GM23338 (cell line): ENCODE measurements at regions not wholly inside any gene's neighbourhood (a gene's known extent, or its start where the extent isn't known, plus 50 kb on each side); places are given as distances from the start of the nearest gene placed in this dataset.

Experiments
- CREB1 ChIP-seq: fragments of 250-450 bp; sonication (Bioruptor Pico); IDR thresholded peaks from 2 replicates; pipeline ENCODE4 v1.5.0; 2020; ENCODE audit warnings: low read depth, mild to moderate bottlenecking, moderate library complexity
- EZH2 ChIP-seq: fragments of 200-600 bp; sonication (generic); IDR thresholded peaks from one replicate; pipeline ENCODE4 v1.8.0; 2017; ENCODE audit warnings: antibody characterized with exemption, mild to moderate bottlenecking, low read depth; ENCODE audit not compliant: unreplicated experiment
- EZH2phosphoT487 ChIP-seq: fragments of 200-600 bp; sonication (generic); IDR thresholded peaks from one replicate; pipeline ENCODE4 v1.8.1; 2018; ENCODE audit warnings: antibody characterized with exemption; ENCODE audit not compliant: unreplicated experiment
- JUNB ChIP-seq: IDR thresholded peaks from one replicate; pipeline ENCODE4 v1.6.1; 2016; ENCODE audit warnings: antibody characterized with exemption; ENCODE audit not compliant: unreplicated experiment
- NANOG ChIP-seq: IDR thresholded peaks from 2 replicates; pipeline ENCODE4 v1.6.1; 2016; ENCODE audit warnings: antibody characterized with exemption, borderline replicate concordance
- POLR2AphosphoS5 ChIP-seq: IDR thresholded peaks from 2 replicates; pipeline ENCODE4 v1.6.1; 2016; ENCODE audit warnings: antibody characterized with exemption, low read depth
- STAT1 ChIP-seq: IDR thresholded peaks from one replicate; pipeline ENCODE4 v1.6.1; 2016; ENCODE audit warnings: antibody characterized with exemption; ENCODE audit not compliant: unreplicated experiment
- ZNF114 ChIP-seq: fragments of 250-450 bp; sonication (Bioruptor Pico); IDR thresholded peaks from 2 replicates; pipeline ENCODE4 v1.5.0; 2020; ENCODE audit warnings: mild to moderate bottlenecking, moderate library complexity
- ZNF331 ChIP-seq: fragments of 250-450 bp; sonication (Bioruptor Pico); IDR thresholded peaks from 2 replicates; pipeline ENCODE4 v1.5.0; 2020; ENCODE audit warnings: low read depth, mild to moderate bottlenecking, moderate library complexity
- TF ChIP-seq, protein P1 (sequence below), 2 experiments: fragments of 200-600 bp in 1 of 2; sonication (generic) in 1 of 2; conservative IDR thresholded peaks; 2 replicates each; pipeline versions ENCODE4 v1.5.1 to v1.6.1; 2016 to 2017; ENCODE audit warnings: antibody characterized with exemption in 2 of 2, low read depth in 2 of 2, mild to moderate bottlenecking in 2 of 2, moderate library complexity in 1 of 2
- TF ChIP-seq, protein P2 (sequence below): IDR thresholded peaks from one replicate; pipeline ENCODE4 v1.6.1; 2018; ENCODE audit warnings: antibody characterized with exemption; ENCODE audit not compliant: unreplicated experiment
- TF ChIP-seq, protein P3 (sequence below): IDR thresholded peaks from 2 replicates; pipeline ENCODE4 v1.6.1; 2016; ENCODE audit warnings: antibody characterized with exemption
- TF ChIP-seq, protein P4 (sequence below): fragments of 250-450 bp; sonication (Bioruptor Pico); IDR thresholded peaks from 2 replicates; pipeline ENCODE4 v1.5.0; 2020; ENCODE audit warnings: mild to moderate bottlenecking, moderate library complexity

DNA sequence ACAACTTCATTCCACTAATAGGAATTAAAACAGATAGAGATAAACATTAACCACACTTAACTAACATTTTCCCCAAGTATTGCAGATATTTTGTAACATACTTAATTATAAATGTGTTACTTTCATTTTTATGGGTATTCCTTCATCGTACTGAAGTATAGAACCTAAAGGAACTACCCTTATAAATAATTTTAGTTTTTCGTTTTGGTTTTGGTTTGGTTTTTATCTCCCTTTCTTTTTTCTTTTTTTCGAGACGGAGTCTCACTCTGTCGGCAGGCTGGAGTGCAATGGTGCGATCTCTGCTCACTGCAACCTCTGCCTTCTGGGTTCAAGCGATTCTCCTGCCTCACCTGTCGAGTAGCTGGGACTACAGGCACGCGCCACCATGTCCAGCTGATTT lies 60.1 kb upstream of the LMNB1 start:
- TF ChIP-seq EZH2 (no peak), POLR2AphosphoS5 (no peak), CREB1 (CRISPR knock-in tag) (no peak), EZH2phosphoT487 (no peak), STAT1 (no peak), JUNB (no peak), ZNF114 (no peak), NANOG (no peak), ZNF331 (CRISPR knock-in tag) (no peak)
- TF ChIP-seq, protein P1, sequence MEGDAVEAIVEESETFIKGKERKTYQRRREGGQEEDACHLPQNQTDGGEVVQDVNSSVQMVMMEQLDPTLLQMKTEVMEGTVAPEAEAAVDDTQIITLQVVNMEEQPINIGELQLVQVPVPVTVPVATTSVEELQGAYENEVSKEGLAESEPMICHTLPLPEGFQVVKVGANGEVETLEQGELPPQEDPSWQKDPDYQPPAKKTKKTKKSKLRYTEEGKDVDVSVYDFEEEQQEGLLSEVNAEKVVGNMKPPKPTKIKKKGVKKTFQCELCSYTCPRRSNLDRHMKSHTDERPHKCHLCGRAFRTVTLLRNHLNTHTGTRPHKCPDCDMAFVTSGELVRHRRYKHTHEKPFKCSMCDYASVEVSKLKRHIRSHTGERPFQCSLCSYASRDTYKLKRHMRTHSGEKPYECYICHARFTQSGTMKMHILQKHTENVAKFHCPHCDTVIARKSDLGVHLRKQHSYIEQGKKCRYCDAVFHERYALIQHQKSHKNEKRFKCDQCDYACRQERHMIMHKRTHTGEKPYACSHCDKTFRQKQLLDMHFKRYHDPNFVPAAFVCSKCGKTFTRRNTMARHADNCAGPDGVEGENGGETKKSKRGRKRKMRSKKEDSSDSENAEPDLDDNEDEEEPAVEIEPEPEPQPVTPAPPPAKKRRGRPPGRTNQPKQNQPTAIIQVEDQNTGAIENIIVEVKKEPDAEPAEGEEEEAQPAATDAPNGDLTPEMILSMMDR (conservative IDR thresholded peaks at IDR 0.05; ENCODE audit: low read depth in 2 of 2) = no peak
- TF ChIP-seq, protein P2, sequence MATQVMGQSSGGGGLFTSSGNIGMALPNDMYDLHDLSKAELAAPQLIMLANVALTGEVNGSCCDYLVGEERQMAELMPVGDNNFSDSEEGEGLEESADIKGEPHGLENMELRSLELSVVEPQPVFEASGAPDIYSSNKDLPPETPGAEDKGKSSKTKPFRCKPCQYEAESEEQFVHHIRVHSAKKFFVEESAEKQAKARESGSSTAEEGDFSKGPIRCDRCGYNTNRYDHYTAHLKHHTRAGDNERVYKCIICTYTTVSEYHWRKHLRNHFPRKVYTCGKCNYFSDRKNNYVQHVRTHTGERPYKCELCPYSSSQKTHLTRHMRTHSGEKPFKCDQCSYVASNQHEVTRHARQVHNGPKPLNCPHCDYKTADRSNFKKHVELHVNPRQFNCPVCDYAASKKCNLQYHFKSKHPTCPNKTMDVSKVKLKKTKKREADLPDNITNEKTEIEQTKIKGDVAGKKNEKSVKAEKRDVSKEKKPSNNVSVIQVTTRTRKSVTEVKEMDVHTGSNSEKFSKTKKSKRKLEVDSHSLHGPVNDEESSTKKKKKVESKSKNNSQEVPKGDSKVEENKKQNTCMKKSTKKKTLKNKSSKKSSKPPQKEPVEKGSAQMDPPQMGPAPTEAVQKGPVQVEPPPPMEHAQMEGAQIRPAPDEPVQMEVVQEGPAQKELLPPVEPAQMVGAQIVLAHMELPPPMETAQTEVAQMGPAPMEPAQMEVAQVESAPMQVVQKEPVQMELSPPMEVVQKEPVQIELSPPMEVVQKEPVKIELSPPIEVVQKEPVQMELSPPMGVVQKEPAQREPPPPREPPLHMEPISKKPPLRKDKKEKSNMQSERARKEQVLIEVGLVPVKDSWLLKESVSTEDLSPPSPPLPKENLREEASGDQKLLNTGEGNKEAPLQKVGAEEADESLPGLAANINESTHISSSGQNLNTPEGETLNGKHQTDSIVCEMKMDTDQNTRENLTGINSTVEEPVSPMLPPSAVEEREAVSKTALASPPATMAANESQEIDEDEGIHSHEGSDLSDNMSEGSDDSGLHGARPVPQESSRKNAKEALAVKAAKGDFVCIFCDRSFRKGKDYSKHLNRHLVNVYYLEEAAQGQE = no peak
- TF ChIP-seq, protein P3, sequence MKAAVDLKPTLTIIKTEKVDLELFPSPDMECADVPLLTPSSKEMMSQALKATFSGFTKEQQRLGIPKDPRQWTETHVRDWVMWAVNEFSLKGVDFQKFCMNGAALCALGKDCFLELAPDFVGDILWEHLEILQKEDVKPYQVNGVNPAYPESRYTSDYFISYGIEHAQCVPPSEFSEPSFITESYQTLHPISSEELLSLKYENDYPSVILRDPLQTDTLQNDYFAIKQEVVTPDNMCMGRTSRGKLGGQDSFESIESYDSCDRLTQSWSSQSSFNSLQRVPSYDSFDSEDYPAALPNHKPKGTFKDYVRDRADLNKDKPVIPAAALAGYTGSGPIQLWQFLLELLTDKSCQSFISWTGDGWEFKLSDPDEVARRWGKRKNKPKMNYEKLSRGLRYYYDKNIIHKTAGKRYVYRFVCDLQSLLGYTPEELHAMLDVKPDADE = no peak
- TF ChIP-seq, protein P4, sequence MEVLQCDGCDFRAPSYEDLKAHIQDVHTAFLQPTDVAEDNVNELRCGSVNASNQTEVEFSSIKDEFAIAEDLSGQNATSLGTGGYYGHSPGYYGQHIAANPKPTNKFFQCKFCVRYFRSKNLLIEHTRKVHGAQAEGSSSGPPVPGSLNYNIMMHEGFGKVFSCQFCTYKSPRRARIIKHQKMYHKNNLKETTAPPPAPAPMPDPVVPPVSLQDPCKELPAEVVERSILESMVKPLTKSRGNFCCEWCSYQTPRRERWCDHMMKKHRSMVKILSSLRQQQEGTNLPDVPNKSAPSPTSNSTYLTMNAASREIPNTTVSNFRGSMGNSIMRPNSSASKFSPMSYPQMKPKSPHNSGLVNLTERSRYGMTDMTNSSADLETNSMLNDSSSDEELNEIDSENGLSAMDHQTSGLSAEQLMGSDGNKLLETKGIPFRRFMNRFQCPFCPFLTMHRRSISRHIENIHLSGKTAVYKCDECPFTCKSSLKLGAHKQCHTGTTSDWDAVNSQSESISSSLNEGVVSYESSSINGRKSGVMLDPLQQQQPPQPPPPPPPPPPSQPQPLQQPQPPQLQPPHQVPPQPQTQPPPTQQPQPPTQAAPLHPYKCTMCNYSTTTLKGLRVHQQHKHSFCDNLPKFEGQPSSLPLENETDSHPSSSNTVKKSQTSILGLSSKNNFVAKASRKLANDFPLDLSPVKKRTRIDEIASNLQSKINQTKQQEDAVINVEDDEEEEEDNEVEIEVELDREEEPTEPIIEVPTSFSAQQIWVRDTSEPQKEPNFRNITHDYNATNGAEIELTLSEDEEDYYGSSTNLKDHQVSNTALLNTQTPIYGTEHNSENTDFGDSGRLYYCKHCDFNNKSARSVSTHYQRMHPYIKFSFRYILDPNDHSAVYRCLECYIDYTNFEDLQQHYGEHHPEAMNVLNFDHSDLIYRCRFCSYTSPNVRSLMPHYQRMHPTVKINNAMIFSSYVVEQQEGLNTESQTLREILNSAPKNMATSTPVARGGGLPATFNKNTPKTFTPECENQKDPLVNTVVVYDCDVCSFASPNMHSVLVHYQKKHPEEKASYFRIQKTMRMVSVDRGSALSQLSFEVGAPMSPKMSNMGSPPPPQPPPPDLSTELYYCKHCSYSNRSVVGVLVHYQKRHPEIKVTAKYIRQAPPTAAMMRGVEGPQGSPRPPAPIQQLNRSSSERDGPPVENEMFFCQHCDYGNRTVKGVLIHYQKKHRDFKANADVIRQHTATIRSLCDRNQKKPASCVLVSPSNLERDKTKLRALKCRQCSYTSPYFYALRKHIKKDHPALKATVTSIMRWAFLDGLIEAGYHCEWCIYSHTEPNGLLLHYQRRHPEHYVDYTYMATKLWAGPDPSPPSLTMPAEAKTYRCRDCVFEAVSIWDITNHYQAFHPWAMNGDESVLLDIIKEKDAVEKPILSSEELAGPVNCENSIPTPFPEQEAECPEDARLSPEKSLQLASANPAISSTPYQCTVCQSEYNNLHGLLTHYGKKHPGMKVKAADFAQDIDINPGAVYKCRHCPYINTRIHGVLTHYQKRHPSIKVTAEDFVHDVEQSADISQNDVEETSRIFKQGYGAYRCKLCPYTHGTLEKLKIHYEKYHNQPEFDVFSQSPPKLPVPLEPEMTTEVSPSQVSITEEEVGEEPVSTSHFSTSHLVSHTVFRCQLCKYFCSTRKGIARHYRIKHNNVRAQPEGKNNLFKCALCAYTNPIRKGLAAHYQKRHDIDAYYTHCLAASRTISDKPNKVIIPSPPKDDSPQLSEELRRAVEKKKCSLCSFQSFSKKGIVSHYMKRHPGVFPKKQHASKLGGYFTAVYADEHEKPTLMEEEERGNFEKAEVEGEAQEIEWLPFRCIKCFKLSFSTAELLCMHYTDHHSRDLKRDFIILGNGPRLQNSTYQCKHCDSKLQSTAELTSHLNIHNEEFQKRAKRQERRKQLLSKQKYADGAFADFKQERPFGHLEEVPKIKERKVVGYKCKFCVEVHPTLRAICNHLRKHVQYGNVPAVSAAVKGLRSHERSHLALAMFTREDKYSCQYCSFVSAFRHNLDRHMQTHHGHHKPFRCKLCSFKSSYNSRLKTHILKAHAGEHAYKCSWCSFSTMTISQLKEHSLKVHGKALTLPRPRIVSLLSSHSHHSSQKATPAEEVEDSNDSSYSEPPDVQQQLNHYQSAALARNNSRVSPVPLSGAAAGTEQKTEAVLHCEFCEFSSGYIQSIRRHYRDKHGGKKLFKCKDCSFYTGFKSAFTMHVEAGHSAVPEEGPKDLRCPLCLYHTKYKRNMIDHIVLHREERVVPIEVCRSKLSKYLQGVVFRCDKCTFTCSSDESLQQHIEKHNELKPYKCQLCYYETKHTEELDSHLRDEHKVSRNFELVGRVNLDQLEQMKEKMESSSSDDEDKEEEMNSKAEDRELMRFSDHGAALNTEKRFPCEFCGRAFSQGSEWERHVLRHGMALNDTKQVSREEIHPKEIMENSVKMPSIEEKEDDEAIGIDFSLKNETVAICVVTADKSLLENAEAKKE (CRISPR knock-in tag) = no peak
